Activated T-cell treated with anti-CD3 and anti-CD28 coated beads for 4 hours (primary cell): ENCODE measurements at regions not wholly inside any gene's neighbourhood (a gene's known extent, or its start where the extent isn't known, plus 50 kb on each side); places are given as distances from the start of the nearest gene placed in this dataset.
A peak's percentile ranks its signal among the peaks of the same experiment; 100 is the strongest.
"Not testable (repeated sequence)": the region's sequence is repeated elsewhere in the genome, so short reads cannot be mapped to it uniquely, and the experiment has no call there.

Source experiments
- DNase-seq: peaks from one replicate; pipeline ENCODE4 v3.0.0-alpha.2; 2020

- DNase-seq = no peak
Measured at GRCh38 chr7:130949550-130949949, 215.5 kb upstream of the KLF14 start.

DNA sequence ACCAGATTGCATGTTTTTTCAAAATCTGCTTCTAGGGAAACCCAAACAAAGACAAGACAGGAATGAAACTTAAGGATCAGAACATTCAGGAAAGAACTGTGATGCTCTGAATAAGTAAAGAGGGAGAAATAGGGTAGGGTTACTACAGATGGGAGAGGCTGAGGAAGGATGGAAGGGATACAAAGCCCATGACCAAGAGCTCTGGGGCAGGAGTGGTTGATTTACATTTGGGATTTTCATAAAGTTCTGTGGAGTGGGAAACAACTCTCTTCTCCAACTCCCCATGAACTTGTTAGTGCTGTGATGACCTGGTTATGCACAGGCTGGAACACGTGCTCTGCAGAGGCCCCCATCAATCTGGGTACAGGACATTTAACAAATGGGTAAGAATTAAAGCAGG is 216.0 kb upstream of the KLF14 start:
- no peak for DNase-seq

- DNase-seq = no peak
Measured at GRCh38 chr7:130950741-130951140, 216.7 kb upstream of the KLF14 start.

- DNase-seq = no peak
Measured at GRCh38 chr7:130951303-130951975, 217.4 kb upstream of the KLF14 start.

DNA sequence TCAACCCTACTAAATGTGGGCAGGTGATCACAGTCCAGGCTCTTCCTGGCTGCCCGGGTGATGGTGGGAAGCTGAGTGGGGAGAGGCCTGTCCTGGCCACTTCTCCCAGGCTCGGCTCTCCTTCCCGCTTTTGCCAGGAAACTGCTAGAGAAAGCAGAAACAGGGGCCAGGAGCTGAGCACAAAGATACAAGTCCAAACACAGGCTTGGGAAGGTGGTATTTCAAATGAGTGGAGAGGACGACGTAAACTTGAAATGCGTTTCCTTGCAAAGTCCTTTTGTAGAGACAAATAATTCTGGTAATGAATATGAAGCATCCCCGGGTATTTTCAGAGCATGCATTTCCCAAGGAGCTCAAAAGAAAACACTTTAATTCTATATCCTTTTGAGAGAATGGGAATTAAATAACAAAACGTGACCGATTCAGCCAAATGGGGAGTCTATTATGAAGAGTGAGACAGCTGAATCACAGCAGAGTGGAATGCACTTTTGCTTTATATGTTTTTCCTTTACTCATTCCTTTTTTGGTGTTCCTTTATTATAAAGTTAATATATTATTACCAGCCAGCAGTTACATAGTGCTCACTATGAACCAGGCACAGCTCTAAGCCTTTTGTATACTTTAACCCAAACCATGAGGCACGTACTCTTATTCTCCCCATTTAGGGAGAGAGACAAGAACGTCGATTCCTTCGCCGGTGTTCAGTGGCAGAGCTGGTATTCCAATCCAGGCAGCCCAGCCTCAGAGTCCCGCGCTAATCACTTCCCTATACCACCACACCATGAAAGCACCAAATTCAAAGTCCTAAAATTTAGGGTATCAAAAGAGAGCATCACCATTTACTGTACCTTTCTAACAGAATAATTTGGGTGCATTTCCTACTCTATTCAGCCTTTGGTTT is 218.2 kb upstream of the KLF14 start:
- no peak for DNase-seq

GRCh38 chr7:130953196-130953595 is 219.2 kb upstream of the KLF14 start:
- DNase-seq = no peak

DNA sequence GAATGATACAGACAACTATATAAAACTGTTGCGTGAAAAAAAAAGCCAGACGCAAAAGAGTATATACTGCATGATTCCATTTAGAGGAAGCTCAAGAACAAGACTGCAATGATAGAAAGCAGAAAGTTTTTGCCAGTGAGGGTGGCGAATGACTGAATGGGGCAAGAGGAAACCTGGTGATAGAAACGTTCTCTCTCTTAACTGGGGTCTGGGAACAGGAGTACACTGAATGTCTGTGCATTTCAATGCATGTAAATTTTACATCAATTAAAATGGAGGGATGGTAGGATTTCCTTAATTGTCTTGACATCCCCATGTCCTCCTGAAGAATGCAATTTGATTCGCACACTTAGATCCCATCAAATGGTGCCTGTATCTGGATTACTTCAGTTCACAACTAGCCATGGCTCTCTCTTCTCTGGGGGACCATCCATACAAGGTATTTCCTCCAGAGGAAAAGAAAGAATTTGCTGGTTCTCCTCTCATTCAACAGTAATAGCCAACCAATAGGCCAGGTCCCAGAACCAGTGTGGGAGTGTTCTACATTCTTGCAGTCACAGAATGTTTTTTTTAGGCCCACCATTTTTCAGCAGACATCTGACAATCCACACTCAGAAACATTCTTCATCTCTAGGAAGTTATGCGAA is 221.0 kb upstream of the KLF14 start:
- no peak for DNase-seq

- no peak for DNase-seq
Measured at GRCh38 chr7:130955565-130955919, 221.5 kb upstream of the KLF14 start.

DNA sequence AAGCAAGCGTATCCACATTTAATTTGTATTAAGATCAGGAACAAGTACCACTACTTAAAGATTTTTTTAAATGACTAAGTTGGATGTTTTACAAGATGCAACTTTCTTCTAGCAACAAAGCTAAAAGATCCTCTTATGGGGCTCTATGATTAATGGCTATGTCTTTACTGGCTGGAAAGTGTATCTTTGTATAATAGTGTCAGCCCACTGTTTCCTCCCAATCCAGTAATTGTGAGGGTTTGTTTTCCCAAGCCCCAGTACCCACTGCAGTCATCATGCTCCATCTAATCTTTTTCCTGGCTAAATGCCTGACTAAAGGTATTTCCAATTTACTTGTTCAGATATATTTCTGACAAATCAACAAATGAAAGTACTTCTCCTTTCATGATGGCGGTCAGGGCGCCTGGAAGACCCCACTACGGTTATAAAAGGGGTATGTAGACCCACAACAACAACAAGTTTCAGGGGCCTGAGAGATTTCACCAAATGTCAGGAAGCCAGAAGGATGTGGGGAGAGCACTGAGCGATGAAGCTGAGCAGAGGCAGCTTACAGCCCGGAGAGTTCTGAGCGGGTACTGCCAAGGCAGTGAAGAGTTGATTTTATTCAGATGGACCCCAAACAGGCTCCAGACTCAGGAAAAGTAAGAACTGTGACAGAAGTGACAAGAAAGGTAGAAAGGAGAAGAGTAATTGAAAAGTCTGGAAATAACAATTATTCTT is 222.6 kb upstream of the KLF14 start:
- DNase-seq = no peak

DNA sequence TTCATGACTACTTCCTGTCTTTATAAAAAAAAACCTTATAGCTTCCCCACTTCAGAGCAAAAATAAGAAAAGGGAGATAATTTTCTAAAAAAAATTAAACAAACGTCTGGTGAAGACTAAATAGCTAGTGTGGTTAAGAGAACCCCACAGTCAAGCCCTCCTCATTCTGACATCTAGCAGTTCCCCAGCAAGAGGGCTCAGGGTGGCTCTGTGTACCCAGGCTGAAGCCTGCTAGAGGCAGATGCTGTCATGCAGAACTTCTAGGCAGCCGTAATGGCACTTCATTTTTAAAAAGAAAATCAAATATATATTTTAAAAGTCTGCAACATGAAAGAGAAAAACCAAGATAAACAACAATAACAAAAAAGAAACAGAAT is 223.1 kb upstream of the KLF14 start:
- no peak for DNase-seq

DNA sequence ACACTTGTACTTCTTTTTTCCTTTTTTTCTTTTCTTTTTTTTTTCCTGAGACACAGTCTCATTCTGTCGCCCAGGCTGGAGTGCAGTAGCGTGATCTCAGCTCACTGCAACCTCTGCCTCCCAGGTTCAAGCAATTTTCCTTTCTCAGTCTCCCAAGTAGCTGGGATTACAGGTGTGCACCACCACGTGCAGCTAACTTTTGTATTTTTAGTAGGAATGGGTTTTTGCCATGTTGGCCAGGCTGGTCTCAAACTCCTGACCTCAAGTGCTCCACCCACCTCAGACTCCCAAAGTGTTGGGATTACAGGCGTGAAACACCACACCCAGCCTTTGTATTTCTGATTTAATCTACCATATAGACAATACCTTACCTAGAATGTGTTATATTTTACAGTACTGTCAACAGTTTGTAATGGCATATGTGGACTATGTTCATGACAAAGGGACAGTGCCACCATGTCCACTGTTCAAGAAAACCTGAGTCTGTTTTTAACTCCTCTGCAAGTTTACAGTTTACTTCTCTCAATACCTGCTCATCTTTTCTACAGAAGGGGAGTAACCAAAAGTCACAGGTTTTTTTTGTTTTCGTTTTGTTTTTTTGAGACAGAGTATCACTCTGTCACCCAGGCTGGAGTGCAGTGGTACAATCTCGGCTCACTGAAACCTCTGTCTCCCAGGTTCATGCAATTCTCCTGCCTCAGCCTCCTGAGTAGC is 223.9 kb upstream of the KLF14 start:
- not testable (repeated sequence) for DNase-seq

DNA sequence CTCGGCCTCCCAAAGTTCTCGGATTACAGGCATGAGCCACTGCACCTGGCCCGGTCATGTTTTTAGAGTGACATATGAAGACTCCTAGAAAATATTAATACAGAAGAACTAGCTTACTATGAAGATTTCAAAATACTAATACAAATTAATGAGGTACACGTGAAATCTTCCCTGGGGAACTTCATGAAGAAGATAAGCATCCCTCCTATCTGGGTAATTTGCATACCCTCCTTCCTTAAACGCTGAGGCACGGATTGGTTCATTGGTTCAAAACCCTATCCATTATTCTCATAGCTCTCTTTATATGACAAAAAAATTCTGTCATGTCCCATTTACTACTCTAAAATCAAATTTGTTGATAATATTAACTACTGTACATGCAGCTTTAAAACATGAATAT is 224.8 kb upstream of the KLF14 start:
- no peak for DNase-seq

DNA sequence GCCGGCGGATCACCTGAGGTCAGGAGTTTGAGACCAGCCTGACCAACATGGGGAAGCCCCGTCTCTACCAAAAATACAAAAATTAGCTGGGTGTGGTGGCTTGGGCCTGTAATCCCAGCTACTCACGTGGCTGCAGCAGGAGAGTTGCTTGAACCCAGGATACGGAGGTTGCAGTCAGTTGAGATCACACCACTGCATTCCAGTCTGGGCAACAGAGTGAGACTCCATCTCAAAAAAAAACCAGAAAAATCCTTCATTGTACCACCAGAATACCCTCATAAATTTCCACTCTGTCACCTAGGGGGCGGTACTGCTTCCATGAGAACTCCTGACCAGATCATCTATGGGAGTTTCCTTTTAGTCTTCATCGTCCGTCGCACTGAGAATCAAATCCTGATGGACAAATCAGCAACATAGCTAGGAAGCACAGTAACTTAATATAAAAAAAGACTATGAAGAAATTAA is 225.8 kb upstream of the KLF14 start:
- DNase-seq = no peak

DNA sequence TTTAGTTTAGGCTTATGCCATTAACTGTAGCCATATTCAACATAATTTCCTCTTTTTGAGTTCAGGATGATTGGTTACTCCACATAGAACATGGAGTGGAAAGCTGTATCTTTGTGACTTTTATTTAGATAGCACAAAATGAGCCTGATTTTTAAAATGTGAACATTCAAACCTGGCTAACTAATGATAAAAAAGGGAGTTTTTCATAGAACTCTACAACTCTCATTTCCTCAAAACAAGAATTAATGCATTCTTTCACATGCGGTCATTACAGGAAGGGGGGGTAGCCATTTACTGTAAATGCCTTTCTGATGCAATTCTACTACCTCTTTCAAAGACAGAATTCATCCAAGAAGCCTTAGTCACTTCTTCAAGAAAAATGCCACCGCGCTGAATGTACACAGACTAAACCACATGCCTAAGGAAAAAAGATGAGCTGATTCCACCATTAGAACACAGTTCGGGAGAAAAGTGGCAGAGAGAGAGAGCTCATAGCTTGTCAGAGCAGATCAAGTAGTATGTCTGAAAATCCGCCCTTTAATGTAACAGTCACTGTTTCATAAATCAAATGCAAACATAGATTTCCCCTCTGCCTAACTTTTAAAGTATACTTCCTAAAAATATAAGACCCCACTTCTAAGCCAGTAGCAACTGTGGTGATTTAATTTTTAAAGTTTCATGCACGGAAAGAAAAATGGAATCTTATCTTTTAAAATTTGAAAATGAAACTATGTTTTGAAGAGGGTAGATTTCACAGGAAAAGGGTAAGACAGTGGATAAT is 226.4 kb upstream of the KLF14 start:
- peak; percentile 55 for DNase-seq

GRCh38 chr7:130961128-130961601 is 227.2 kb upstream of the KLF14 start:
- peak; percentile 61 for DNase-seq

- DNase-seq = no peak
Measured at GRCh38 chr7:130962109-130962508, 228.1 kb upstream of the KLF14 start.

DNA sequence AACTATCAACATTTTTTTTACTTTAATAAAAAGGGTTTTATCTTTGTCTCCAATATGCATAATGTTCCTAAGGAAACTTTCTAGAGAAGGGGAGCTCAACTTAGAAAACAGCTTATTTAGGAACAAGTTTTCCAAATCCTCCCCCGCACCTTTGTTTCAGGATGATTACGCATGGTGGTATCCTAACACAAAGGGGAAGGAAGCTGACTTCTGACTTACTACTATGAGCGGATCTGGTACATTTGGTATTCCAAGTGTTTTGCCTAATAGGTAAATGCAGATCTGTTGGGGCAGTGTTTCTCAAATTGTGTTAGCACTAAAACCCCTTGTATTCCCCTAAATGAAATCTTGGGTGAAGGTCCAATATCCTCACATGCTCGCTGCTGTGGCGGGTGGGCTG is 229.3 kb upstream of the KLF14 start:
- DNase-seq = no peak

DNA sequence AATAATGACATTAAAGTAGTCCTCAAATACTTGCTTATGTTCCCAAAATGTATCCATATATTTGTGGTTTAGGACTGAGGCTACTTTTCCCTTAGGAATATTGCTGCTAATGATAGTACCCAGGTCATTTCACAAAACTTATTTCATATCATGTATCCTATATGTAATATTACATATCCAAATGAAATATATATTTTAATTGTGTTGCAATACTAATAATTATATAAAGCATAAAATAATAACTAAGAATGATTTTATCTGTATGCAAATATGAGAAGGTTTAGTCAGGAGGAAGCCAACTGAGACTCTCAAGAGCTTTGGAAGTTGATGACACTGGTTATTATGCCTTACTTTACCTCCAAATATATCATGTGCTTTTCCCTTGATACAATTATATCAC is 231.5 kb upstream of the KLF14 start:
- DNase-seq = no peak

GRCh38 chr7:130966246-130967009 is 232.4 kb upstream of the KLF14 start:
- DNase-seq = no peak

GRCh38 chr7:130970196-130970595 is 236.2 kb upstream of the KLF14 start:
- DNase-seq = no peak

DNA sequence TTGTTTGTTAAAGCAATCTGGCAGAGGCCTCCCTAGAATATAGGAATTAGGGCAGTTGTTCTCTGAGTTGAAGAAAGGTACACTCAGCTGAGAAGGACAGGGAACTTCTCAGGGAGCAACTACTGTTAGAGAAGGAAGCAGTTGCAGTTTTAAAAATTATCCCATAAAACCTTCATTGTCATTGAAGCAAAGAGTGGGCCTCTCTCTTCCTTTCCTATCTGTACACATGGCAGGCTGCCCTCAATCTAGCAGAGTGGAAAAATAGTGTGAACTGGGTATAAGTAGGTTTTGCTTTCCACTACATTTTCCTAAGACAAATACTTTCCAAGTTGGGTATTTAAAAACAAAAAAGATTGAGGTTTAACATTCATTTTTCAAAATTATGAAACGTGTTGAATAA is 236.7 kb upstream of the KLF14 start:
- DNase-seq = no peak
